NCI-H2227 (cell line): ENCODE measurements at regions not wholly inside any gene's neighbourhood (a gene's known extent, or its start where the extent isn't known, plus 50 kb on each side); places are given as distances from the start of the nearest gene placed in this dataset.
"Not testable (repeated sequence)": the region's sequence is repeated elsewhere in the genome, so short reads cannot be mapped to it uniquely, and the experiment has no call there.

Experiments
- DNase-seq: peaks from one replicate; lab custom pipeline; 2025; ENCODE audit not compliant: unreplicated experiment; lab: John Stamatoyannopoulos, UW

DNA sequence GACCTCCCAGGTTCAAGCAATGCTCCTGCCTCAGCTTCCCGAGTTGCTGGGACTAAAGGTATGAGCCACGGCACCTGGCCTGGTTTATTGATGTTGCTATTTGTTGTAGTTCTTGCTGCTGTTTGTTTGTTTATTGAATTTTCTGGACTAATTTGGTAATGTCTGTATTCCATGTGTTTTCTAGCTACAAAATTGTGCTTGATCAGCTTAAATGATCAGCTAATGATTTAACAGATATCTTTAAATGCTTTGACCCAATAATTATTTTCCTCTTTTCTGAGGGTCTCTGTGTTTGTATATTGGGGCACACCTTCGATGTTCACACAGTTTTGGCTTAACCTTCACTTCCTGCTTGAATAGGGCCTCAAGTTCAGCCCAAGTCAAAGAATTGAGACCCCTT is 488.1 kb upstream of the HTR2C start:
- DNase-seq: no peak

DNA sequence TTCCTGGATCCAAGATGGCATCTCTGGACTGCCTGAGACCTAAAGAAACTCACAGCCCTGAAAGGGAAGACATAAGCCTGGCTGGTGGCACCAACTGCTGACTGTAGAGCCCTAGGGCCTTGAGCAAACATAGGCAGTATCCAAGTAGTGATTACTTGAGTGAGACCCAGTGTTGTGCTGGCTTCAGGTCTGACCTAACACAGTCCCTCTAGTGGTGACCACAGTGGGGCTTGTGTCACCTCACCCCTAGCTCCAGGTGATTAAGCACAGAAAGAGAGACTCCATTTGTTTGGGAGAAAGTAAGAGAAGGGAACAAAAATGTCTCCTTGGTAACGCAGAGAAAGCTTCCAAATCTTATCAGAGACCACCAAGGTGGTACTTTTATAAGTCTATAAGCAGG is 496.3 kb upstream of the HTR2C start:
- no peak for DNase-seq

DNA sequence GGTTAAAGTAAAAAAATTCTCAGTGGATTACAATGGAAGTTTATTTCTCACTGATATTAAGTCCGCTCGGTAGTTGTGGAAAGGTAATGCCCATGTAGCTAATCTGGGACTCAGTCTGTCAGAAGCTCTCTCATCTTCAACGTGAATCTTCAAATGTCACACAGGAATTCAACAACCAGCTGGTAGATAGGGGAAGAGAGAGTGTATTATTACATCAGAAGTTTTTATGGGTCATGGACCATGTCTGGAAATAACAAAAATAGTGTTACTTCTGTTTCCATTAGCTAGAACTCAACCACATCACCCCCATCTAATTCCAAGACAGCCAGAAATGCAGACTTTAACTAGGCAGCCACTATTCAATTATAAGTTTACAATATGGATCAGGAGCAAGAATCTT is 506.1 kb upstream of the HTR2C start:
- no peak for DNase-seq

DNA sequence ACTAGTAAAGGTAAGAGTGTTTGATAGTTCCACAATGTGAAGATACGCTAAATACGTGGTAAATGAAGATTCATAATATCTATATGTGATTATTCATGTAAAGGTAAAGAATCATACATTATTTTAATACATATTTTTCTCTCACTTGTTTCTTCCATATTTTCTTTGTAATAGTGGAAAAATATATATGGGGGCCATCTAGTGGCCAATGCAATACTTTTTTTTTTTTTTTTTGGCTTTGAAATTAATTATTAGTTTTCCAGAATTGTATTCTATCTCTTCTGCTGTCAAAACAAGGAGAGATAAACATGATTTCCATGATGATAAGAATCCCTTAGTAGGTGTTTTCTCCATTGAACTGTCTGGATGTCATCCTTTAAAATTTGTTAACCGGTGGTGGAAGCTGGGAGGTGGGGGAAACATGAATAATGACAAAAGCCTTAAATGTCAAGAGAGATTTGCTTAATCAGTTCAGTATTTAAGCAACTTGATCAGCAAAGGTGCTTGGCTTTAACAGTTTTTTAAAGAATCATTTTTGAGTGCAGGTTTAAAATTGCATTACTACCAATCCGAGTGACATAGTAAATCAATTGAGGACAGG is 508.7 kb upstream of the HTR2C start:
- no peak for DNase-seq

DNA sequence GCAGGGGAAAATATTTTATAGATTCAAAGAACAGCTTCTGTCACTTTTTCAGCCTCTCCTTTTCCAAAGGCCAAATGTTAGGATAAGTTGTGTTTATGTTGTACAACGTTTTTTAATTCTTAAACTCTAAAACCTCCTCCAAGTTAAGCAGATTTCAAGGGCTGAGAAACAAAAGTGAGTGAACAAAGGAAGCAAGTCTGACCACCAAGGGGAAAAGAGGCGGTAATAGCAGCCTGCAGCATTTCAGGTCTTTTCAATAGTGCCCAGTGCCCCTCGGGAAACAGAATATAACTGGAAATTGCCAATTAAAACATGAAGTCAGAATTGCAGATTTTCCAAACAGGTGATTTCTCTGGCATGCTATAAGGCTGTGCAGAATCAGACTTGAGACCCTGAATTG is 510.0 kb upstream of the HTR2C start:
- no peak for DNase-seq

GRCh38 chrX:114071412-114071811 is 512.5 kb upstream of the HTR2C start:
- DNase-seq: no peak

GRCh38 chrX:114065577-114066223 is 518.2 kb upstream of the HTR2C start:
- no peak for DNase-seq

GRCh38 chrX:114061226-114061625 is 522.7 kb upstream of the HTR2C start:
- DNase-seq: no peak

- no peak for DNase-seq
These were observed 524.9 kb upstream of the HTR2C start for GRCh38 chrX:114058988-114059418.

GRCh38 chrX:114057422-114057821 is 526.5 kb upstream of the HTR2C start:
- not testable (repeated sequence) for DNase-seq

DNA sequence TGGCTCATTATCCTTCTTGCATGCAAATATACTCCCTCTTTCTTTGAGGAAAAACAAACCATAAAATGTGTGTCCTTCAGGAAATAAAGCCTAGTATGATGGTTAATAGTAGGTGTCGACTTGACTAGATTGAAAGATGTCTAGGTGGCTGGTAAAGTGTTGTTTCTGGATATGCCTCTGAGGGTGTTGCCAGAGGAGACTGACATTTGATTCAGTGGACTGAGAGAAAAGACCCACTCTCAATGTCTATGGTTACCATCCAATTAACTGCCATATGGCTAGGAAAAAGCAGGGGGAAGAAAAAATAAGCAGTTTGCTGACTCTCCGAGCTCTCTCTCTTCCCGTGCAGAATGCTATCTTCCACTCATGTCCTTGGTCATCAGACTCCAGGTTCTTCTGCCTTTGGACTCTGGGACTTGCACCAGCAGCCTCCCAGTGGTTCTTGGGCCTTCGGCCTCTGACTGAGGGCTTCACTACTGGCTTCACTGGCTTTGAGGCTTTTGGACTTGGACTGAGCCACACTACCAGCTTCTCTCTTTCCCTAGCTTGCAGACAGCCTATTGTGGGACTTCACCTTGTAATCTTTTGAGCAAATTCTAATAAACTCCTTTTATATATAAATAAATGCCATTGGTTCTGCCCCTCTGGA is 532.1 kb upstream of the HTR2C start:
- DNase-seq: no peak

DNA sequence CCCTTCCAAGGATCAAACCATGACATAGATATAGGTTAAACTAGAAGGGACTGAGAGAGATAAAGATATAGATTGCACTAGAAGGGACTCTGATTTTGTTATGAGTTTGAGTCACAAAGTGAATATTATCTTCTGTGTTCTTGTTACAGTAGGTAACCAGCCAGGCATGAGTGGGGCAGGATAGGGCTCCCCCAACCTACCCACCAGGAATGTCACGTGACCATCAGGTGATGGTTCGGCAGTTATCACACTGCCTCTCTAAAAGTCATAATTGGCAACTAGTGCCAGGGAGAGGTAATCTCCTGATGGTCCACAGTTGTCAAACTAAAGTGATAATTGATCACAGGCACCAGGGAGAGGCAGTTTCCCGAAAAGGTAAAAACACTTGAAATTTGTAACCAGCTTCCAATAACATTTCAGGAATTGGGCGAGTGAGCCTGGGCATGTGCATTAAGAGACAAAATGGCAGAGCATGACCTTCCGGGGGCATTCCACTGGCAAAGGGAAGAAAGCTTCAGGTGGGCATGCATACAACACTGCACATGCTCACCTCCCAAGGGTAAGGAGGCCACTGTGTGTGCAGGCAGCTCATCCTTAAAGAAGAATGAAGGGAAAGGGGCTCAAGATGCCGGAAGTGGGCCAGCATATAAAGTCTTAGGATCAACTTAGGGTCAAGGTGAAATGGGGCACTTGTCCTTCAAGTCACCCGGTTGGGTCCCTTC is 533.6 kb upstream of the HTR2C start:
- no peak for DNase-seq

- no peak for DNase-seq
These were observed 534.8 kb upstream of the HTR2C start for GRCh38 chrX:114049063-114049462.

GRCh38 chrX:114047558-114047957 is 536.3 kb upstream of the HTR2C start:
- DNase-seq: no peak

DNA sequence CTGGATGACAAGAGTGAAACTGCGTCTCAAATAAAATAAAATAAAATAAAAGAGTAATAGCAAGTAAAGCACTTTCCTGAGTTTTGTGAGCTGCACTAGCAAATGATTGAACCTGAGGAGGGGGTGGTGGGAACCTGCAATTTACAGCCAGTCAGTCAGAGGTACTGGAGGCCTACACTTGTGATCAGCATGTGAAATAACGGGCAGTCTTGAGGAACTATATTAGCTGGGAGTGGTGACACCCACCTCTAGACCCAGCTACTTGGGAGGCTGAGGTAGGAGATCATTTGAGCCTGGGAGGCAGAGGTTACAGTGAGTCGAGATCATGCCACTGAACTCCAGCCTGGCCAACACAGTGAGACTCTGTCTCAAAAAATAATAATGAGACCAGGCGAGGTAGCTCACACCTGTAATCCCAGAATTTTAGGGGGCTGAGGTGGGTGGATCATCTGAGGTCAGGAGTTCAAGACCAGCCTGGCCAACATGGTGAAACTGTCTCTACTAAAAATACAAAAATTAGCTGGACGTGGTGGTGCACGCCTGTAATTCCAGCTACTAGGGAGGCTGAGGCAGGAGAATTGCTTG is 537.1 kb upstream of the HTR2C start:
- no peak for DNase-seq

DNA sequence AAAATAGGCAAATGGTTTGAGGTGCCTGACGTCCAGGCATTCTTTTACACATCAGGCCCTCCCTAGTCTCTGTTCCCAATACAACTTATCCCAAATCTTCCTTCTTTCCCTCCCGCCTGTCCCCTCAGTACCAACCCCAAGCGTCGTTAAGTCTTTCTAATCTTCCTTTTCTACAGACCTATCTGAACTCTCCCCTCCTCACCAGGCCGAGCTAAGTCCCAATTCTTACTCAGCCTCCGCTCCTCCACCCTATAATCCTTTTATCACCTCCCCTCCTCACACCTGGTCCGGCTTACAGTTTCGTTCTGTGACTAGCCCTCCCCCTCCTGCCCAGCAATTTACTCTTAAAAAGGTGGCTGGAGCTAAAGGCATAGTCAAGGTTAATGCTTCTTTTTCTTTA is 542.4 kb upstream of the HTR2C start:
- not testable (repeated sequence) for DNase-seq

GRCh38 chrX:114040661-114041269 is 543.1 kb upstream of the HTR2C start:
- DNase-seq: not testable (repeated sequence)

DNA sequence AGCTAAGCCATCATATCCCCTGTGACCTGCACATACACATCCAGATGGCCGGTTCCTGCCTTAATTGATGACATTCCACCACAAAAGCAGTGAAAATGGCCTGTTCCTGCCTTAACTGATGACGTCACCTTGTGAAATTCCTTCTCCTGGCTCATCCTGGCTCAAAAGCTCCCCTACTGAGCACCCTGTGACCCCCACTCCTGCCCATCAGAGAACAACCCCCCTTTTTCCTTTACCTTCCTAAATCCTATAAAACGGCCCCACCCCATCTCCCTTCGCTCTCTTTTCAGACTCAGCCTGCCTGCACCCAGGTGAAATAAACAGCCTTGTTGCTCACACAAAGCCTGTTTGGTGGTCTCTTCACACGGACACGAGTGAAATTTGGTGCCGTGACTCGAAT is 543.8 kb upstream of the HTR2C start:
- not testable (repeated sequence) for DNase-seq

GRCh38 chrX:114038358-114038757 is 545.5 kb upstream of the HTR2C start:
- DNase-seq: no peak

- no peak for DNase-seq
These were observed 546.4 kb upstream of the HTR2C start for GRCh38 chrX:114037515-114037914.
